ENCODE measurements at regions not wholly inside any gene's neighbourhood (a gene's known extent, or its start where the extent isn't known, plus 50 kb on each side); places are given as distances from the start of the nearest gene placed in this dataset.

DNA sequence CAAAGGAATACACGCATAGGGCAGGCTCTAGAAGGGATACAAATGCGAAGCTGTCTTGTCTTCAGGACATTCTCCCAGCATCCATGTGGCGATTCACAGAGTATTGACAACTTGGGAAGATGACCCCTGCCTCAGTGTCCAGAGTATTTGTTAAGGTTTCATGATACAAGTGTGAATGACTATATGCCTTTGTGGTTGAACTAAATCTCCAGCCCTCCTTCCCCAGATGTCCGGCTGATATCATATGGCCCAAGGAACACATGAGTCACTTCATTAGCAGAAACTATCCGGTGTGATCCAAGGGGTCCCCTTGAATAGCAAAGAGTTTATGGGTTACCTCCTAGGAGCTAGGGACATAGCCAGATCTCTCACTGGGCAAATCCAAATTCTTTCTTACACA lies 151.0 kb downstream of the INSIG2 start (continued):
- TF ChIP-seq, protein P1, sequence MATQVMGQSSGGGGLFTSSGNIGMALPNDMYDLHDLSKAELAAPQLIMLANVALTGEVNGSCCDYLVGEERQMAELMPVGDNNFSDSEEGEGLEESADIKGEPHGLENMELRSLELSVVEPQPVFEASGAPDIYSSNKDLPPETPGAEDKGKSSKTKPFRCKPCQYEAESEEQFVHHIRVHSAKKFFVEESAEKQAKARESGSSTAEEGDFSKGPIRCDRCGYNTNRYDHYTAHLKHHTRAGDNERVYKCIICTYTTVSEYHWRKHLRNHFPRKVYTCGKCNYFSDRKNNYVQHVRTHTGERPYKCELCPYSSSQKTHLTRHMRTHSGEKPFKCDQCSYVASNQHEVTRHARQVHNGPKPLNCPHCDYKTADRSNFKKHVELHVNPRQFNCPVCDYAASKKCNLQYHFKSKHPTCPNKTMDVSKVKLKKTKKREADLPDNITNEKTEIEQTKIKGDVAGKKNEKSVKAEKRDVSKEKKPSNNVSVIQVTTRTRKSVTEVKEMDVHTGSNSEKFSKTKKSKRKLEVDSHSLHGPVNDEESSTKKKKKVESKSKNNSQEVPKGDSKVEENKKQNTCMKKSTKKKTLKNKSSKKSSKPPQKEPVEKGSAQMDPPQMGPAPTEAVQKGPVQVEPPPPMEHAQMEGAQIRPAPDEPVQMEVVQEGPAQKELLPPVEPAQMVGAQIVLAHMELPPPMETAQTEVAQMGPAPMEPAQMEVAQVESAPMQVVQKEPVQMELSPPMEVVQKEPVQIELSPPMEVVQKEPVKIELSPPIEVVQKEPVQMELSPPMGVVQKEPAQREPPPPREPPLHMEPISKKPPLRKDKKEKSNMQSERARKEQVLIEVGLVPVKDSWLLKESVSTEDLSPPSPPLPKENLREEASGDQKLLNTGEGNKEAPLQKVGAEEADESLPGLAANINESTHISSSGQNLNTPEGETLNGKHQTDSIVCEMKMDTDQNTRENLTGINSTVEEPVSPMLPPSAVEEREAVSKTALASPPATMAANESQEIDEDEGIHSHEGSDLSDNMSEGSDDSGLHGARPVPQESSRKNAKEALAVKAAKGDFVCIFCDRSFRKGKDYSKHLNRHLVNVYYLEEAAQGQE (IDR thresholded peaks at IDR 0.05), result no peak

DNA sequence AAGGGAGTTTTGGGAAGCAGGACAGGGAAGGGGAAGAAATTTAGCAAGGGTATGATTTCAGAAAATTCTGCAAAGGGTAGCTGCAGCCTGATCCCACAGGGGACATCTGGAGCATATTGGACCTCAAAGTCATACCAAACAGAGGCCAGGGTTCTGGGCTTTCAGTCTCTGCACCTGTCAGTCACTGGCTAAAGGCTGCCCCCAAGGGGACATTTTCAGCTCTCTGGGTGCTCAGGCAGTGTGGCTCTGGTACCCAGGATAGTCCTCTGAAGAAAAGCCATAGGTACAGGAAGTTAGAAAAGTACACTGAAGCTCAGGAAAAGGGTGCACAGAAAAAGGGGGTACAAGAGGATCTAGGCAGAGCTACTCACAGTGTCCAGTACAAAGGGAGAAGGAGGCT lies 149.2 kb downstream of the INSIG2 start:
- no peak overlapping the region for H3K4me3 ChIP-seq (ENCODE audit: low read depth in 1 of 3, low read length in 3 of 3)
- H3K9me3 ChIP-seq (ENCODE audit: control insufficient read depth in 4 of 4, low read length in 3 of 4), result peaks cover 0 to 2% (median 0%) of the 10 kb centered on the region in 4 donors
- H3K9ac ChIP-seq (ENCODE audit: low read depth in 1 of 2, low read length in 2 of 2), result no peak overlapping the region
- no peak for DNase-seq (ENCODE audit: low spot score)
- no peaks in the 10 kb centered on the region for H3K4me1 ChIP-seq (ENCODE audit: control insufficient read depth in 4 of 4, insufficient read depth in 4 of 4, low read length in 3 of 4)
- TF ChIP-seq RXRA (IDR thresholded peaks at IDR 0.05) (no peak), HNF4A (conservative IDR thresholded peaks at IDR 0.05) (no peak), FOXA1 (IDR thresholded peaks at IDR 0.05) (no peak), YY1 (IDR thresholded peaks at IDR 0.05) (no peak), JUND (IDR thresholded peaks at IDR 0.05) (no peak), GABPA (IDR thresholded peaks at IDR 0.05 in 1 of 2, conservative IDR thresholded peaks at IDR 0.05 in 1 of 2) (no peak)
- TF ChIP-seq, protein P2, sequence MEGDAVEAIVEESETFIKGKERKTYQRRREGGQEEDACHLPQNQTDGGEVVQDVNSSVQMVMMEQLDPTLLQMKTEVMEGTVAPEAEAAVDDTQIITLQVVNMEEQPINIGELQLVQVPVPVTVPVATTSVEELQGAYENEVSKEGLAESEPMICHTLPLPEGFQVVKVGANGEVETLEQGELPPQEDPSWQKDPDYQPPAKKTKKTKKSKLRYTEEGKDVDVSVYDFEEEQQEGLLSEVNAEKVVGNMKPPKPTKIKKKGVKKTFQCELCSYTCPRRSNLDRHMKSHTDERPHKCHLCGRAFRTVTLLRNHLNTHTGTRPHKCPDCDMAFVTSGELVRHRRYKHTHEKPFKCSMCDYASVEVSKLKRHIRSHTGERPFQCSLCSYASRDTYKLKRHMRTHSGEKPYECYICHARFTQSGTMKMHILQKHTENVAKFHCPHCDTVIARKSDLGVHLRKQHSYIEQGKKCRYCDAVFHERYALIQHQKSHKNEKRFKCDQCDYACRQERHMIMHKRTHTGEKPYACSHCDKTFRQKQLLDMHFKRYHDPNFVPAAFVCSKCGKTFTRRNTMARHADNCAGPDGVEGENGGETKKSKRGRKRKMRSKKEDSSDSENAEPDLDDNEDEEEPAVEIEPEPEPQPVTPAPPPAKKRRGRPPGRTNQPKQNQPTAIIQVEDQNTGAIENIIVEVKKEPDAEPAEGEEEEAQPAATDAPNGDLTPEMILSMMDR (IDR thresholded peaks at IDR 0.05; ENCODE audit: low read depth, low read length, missing input control), result no peak
- TF ChIP-seq, protein P3, sequence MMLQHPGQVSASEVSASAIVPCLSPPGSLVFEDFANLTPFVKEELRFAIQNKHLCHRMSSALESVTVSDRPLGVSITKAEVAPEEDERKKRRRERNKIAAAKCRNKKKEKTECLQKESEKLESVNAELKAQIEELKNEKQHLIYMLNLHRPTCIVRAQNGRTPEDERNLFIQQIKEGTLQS (IDR thresholded peaks at IDR 0.05), result no peak
- H3K27ac ChIP-seq (ENCODE audit: low read depth in 1 of 2, low read length in 2 of 2), result no peak overlapping the region
- H3K27me3 ChIP-seq (ENCODE audit: control insufficient read depth in 4 of 4, insufficient read depth in 4 of 4, low read length in 3 of 4), result no peaks in the 10 kb centered on the region
- no peaks in the 10 kb centered on the region for H3K36me3 ChIP-seq (ENCODE audit: control insufficient read depth in 4 of 4, insufficient read depth in 3 of 4, low read depth in 1 of 4, low read length in 3 of 4)

DNA sequence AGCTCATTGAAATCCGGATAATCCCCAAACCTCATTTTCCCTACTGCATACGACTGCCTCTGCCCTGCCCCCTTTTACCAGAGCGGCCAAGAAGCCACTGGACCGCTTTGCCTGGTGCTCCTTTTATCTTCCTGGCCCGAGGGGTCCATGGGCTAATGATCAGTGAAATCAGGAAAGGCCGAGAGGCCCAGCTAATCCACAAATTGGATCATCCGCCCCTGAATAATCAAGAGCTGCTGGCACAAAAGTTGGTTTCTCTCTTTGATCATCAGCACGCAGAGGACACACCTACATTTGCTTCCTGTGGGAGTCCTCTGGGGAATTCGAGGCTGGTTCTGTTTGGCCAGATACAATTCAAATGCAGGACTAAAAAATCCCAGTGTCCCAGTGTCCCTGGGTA lies 144.5 kb downstream of the INSIG2 start:
- no peak for DNase-seq (ENCODE audit: low spot score)
- H3K36me3 ChIP-seq (ENCODE audit: control insufficient read depth in 4 of 4, insufficient read depth in 3 of 4, low read depth in 1 of 4, low read length in 3 of 4), result no peaks in the 10 kb centered on the region
- H3K4me1 ChIP-seq (ENCODE audit: control insufficient read depth in 4 of 4, insufficient read depth in 4 of 4, low read length in 3 of 4), result no peaks in the 10 kb centered on the region
- H3K27me3 ChIP-seq (ENCODE audit: control insufficient read depth in 4 of 4, insufficient read depth in 4 of 4, low read length in 3 of 4), result no peaks in the 10 kb centered on the region
- H3K9me3 ChIP-seq (ENCODE audit: control insufficient read depth in 4 of 4, low read length in 3 of 4), result peaks cover 0 to 2% (median 1%) of the 10 kb centered on the region in 4 donors
- no peak overlapping the region for H3K4me3 ChIP-seq (ENCODE audit: low read depth in 1 of 3, low read length in 3 of 3)
- no peak overlapping the region for H3K27ac ChIP-seq (ENCODE audit: low read depth in 1 of 2, low read length in 2 of 2)
- WGBS, result 61% methylated on average over 9 of the region's 9 CpGs
- no peak overlapping the region for H3K9ac ChIP-seq (ENCODE audit: low read depth in 1 of 2, low read length in 2 of 2)
- TF ChIP-seq, protein P4, sequence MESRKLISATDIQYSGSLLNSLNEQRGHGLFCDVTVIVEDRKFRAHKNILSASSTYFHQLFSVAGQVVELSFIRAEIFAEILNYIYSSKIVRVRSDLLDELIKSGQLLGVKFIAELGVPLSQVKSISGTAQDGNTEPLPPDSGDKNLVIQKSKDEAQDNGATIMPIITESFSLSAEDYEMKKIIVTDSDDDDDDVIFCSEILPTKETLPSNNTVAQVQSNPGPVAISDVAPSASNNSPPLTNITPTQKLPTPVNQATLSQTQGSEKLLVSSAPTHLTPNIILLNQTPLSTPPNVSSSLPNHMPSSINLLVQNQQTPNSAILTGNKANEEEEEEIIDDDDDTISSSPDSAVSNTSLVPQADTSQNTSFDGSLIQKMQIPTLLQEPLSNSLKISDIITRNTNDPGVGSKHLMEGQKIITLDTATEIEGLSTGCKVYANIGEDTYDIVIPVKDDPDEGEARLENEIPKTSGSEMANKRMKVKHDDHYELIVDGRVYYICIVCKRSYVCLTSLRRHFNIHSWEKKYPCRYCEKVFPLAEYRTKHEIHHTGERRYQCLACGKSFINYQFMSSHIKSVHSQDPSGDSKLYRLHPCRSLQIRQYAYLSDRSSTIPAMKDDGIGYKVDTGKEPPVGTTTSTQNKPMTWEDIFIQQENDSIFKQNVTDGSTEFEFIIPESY (IDR thresholded peaks at IDR 0.05), result no peak
- TF ChIP-seq RAD21 (IDR thresholded peaks at IDR 0.05), result no peak
- no peak for TF ChIP-seq GABPA (IDR thresholded peaks at IDR 0.05 in 1 of 2, conservative IDR thresholded peaks at IDR 0.05 in 1 of 2)
- TF ChIP-seq, protein P3 (IDR thresholded peaks at IDR 0.05), result no peak
- no peak for TF ChIP-seq JUND (IDR thresholded peaks at IDR 0.05)
- no peak for TF ChIP-seq FOXA1 (IDR thresholded peaks at IDR 0.05)
- no peak for TF ChIP-seq SP1 (IDR thresholded peaks at IDR 0.05)
- TF ChIP-seq EGR1 (IDR thresholded peaks at IDR 0.05; ENCODE audit: low read depth in 2 of 2), result no peak
- no peak for TF ChIP-seq YY1 (IDR thresholded peaks at IDR 0.05)
- no peak for TF ChIP-seq HNF4G (IDR thresholded peaks at IDR 0.05)
- TF ChIP-seq, protein P2 (IDR thresholded peaks at IDR 0.05; ENCODE audit: low read depth, low read length, missing input control), result no peak
- TF ChIP-seq NR2F2 (IDR thresholded peaks at IDR 0.05), result no peak
- TF ChIP-seq, protein P5, sequence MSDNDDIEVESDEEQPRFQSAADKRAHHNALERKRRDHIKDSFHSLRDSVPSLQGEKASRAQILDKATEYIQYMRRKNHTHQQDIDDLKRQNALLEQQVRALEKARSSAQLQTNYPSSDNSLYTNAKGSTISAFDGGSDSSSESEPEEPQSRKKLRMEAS (IDR thresholded peaks at IDR 0.05), result no peak
- no peak for TF ChIP-seq HNF4A (conservative IDR thresholded peaks at IDR 0.05)
- TF ChIP-seq RXRA (IDR thresholded peaks at IDR 0.05), result no peak

Data from liver (tissue), 8 donors.